ENCODE measurements at regions not wholly inside any gene's neighbourhood (a gene's known extent, or its start where the extent isn't known, plus 50 kb on each side); places are given as distances from the start of the nearest gene placed in this dataset.

DNA sequence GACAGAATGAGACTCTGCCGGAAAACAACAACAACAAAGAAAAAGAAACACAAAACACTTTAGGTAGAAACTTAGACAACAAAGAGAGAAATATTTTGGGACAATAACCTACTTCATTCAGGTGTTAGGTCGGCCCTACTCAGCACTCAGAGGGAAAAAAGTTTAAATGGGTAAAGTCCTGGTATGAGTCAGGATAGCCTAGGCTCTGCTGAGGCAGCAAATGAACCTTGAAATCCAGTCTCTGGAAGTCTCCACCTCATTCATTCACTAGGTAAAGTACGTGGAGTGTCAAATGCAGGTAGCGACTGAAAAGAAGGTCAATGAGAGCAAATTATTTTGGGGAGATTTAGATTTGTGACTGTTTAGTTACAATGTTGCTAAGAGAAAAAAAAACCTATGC, 127.4 kb downstream of the FHDC1 start:
- no peak for ATAC-seq

DNA sequence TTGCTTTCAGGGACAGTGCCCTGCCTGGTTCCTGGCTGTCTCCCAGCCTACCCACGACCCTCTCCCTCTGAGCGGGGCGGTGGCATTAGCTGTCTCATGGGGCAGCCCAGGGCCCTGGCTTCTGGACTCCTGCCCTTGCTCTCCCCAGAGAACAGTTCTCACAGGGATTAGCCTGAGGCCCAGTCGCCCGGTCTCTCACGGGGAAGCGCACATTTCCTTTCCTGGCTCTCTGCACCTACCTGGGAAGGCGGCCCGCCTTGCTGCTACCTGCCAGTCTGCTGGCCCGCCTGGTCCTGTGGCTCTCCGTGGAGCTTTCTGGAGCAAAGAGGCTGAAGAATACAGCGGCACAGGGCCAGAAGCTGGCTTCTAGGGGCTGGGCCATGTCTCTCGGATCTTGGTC, 128.4 kb downstream of the FHDC1 start:
- Histone ChIP-seq H3K27ac (no peak overlapping the region), H3K4me1 (peaks cover 17% of the 10 kb centered on the region), H3K4me2 (no peak overlapping the region), H3K9me3 (no peaks in the 10 kb centered on the region), H3K4me3 (no peak overlapping the region)
- TF ChIP-seq ZNF302 (CRISPR knock-in tag; IDR thresholded peaks at IDR 0.05) (no peak), ZC3H11A (IDR thresholded peaks at IDR 0.05) (no peak), KDM1A (IDR thresholded peaks at IDR 0.05; ENCODE audit: low read depth) (no peak), RCOR1 (IDR thresholded peaks at IDR 0.05; ENCODE audit: low read depth, low read length) (no peak), JUN (IDR thresholded peaks at IDR 0.05) (no peak)
- ChIA-PET POLR2A (no interaction called here), CTCF (interaction anchor here (3.3 kb wide), 1 partner anchor 20 kb away, joined by 11 read pairs; no protein-coding TSS in a partner anchor)
- DNase-seq (ENCODE audit: low read depth in 1 of 2, low spot score in 1 of 2): no peak
- 96% methylated on average over 8 of the region's 13 CpGs for WGBS (ENCODE audit: missing lambda C conversion rate)
- FAIRE-seq: no peak
- ATAC-seq: no peak

More for the DNA sequence above, 127.4 kb downstream of the FHDC1 start:
- no peak for TF ChIP-seq JUN (IDR thresholded peaks at IDR 0.05)
- TF ChIP-seq, protein P1, sequence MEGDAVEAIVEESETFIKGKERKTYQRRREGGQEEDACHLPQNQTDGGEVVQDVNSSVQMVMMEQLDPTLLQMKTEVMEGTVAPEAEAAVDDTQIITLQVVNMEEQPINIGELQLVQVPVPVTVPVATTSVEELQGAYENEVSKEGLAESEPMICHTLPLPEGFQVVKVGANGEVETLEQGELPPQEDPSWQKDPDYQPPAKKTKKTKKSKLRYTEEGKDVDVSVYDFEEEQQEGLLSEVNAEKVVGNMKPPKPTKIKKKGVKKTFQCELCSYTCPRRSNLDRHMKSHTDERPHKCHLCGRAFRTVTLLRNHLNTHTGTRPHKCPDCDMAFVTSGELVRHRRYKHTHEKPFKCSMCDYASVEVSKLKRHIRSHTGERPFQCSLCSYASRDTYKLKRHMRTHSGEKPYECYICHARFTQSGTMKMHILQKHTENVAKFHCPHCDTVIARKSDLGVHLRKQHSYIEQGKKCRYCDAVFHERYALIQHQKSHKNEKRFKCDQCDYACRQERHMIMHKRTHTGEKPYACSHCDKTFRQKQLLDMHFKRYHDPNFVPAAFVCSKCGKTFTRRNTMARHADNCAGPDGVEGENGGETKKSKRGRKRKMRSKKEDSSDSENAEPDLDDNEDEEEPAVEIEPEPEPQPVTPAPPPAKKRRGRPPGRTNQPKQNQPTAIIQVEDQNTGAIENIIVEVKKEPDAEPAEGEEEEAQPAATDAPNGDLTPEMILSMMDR (IDR thresholded peaks at IDR 0.05): no peak
- no peak for TF ChIP-seq NFE2L2 (conservative IDR thresholded peaks at IDR 0.05; ENCODE audit: low read length)
- TF ChIP-seq ZC3H11A (IDR thresholded peaks at IDR 0.05): no peak
- TF ChIP-seq PHF8 (IDR thresholded peaks at IDR 0.05; ENCODE audit: borderline replicate concordance, low read depth): no peak
- no peak for TF ChIP-seq CHD4 (IDR thresholded peaks at IDR 0.05; ENCODE audit: borderline replicate concordance)
- no peak for TF ChIP-seq CEBPB (IDR thresholded peaks at IDR 0.05)
- TF ChIP-seq TFCP2L1 (CRISPR knock-in tag; IDR thresholded peaks at IDR 0.05): no peak
- no peak for TF ChIP-seq SREBF2 (IDR thresholded peaks at IDR 0.05)
- TF ChIP-seq, protein P2, sequence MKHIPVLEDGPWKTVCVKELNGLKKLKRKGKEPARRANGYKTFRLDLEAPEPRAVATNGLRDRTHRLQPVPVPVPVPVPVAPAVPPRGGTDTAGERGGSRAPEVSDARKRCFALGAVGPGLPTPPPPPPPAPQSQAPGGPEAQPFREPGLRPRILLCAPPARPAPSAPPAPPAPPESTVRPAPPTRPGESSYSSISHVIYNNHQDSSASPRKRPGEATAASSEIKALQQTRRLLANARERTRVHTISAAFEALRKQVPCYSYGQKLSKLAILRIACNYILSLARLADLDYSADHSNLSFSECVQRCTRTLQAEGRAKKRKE (CRISPR knock-in tag; IDR thresholded peaks at IDR 0.05; ENCODE audit: low read depth): no peak
- TF ChIP-seq POLR2A (IDR thresholded peaks at IDR 0.05; ENCODE audit: low read length): no peak
- no peak for TF ChIP-seq BHLHE40 (IDR thresholded peaks at IDR 0.05; ENCODE audit: low read depth, low read length)
- no peak for TF ChIP-seq RAD21 (conservative IDR thresholded peaks at IDR 0.05 in 1 of 2, IDR thresholded peaks at IDR 0.05 in 1 of 2)
- TF ChIP-seq ZSCAN20 (CRISPR knock-in tag; IDR thresholded peaks at IDR 0.05): no peak
- TF ChIP-seq NPAS2 (CRISPR knock-in tag; IDR thresholded peaks at IDR 0.05; ENCODE audit: borderline replicate concordance): no peak
- TF ChIP-seq EHF (CRISPR knock-in tag; IDR thresholded peaks at IDR 0.05): no peak
- TF ChIP-seq HDAC2 (IDR thresholded peaks at IDR 0.05): no peak
- no peak for TF ChIP-seq RNF2 (IDR thresholded peaks at IDR 0.05; ENCODE audit: borderline replicate concordance, low read depth)
- Histone ChIP-seq H3K4me3 (no peak overlapping the region), H3K27ac (no peak overlapping the region), H3K4me1 (peaks cover 17% of the 10 kb centered on the region), H3K9me3 (no peaks in the 10 kb centered on the region), H3K4me2 (no peak overlapping the region)
- DNase-seq (ENCODE audit: low read depth in 1 of 2, low spot score in 1 of 2): no peak
- ChIA-PET POLR2A (no interaction called here), CTCF (no interaction called here)
- FAIRE-seq: no peak
- WGBS (ENCODE audit: missing lambda C conversion rate): 65% methylated on average over 4 of the region's 4 CpGs

DNA sequence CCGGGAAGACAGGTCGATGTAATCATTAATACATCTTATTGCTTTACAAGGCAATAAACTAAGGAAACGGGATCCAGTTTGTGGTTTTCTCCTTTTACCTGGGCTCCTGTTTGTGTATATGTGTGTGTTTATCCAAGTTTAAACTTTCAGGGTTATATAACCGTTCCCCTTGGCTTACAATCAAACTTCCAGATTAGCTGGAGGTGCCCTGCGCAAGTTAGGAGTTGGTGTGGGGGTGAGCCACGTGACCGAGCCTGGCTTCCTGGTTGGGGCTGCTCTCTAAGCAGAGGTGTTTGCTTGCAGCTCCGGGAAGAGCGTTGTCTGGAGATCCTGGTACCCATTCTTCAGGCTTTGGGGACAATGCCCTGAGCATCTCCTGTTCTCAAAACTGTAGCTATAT, 129.2 kb downstream of the FHDC1 start:
- Histone ChIP-seq H3K27ac (no peak overlapping the region), H3K9me3 (no peaks in the 10 kb centered on the region), H3K4me2 (no peak overlapping the region), H3K4me1 (peaks cover 17% of the 10 kb centered on the region), H3K4me3 (no peak overlapping the region)
- CTCF ChIA-PET: interaction anchor here (3.3 kb wide), 1 partner anchor 19 kb away, joined by 11 read pairs; no protein-coding TSS in a partner anchor
- DNase-seq (ENCODE audit: low read depth in 1 of 2, low spot score in 1 of 2): no peak
- WGBS (ENCODE audit: missing lambda C conversion rate): 77% methylated on average over 9 of the region's 9 CpGs
- no peak for ATAC-seq
- FAIRE-seq: no peak
- POLR2A ChIA-PET: no interaction called here
- TF ChIP-seq NFE2L2 (conservative IDR thresholded peaks at IDR 0.05; ENCODE audit: low read length) (no peak), HOXA7 (CRISPR knock-in tag; IDR thresholded peaks at IDR 0.05) (no peak), KDM1A (IDR thresholded peaks at IDR 0.05; ENCODE audit: low read depth) (no peak), POLR2A (IDR thresholded peaks at IDR 0.05; ENCODE audit: low read length) (no peak), RARB (CRISPR knock-in tag; IDR thresholded peaks at IDR 0.05) (no peak), RFX5 (IDR thresholded peaks at IDR 0.05) (no peak), MAFK (IDR thresholded peaks at IDR 0.05; ENCODE audit: partially characterized antibody) (no peak), HDAC2 (IDR thresholded peaks at IDR 0.05) (no peak), EP300 (IDR thresholded peaks at IDR 0.05) (no peak)
- TF ChIP-seq, protein P3, sequence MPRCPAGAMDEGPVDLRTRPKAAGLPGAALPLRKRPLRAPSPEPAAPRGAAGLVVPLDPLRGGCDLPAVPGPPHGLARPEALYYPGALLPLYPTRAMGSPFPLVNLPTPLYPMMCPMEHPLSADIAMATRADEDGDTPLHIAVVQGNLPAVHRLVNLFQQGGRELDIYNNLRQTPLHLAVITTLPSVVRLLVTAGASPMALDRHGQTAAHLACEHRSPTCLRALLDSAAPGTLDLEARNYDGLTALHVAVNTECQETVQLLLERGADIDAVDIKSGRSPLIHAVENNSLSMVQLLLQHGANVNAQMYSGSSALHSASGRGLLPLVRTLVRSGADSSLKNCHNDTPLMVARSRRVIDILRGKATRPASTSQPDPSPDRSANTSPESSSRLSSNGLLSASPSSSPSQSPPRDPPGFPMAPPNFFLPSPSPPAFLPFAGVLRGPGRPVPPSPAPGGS (IDR thresholded peaks at IDR 0.05): no peak
- TF ChIP-seq, protein P4, sequence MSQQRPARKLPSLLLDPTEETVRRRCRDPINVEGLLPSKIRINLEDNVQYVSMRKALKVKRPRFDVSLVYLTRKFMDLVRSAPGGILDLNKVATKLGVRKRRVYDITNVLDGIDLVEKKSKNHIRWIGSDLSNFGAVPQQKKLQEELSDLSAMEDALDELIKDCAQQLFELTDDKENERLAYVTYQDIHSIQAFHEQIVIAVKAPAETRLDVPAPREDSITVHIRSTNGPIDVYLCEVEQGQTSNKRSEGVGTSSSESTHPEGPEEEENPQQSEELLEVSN (IDR thresholded peaks at IDR 0.05; ENCODE audit: borderline replicate concordance, low read depth): no peak
